Stimulated activated CD8-positive, alpha-beta memory T cell treated with anti-CD3 and anti-CD28 coated beads, Interleukin-15, amount 100 ng/mL, for 4 hours (primary cell): ENCODE measurements at regions not wholly inside any gene's neighbourhood (a gene's known extent, or its start where the extent isn't known, plus 50 kb on each side); places are given as distances from the start of the nearest gene placed in this dataset.

Experiments
- DNase-seq, 2 donors: peaks; one replicate each; pipeline ENCODE4 v3.0.0-alpha.2; 2020; ENCODE audit warnings: low read depth in 2 of 2

DNA sequence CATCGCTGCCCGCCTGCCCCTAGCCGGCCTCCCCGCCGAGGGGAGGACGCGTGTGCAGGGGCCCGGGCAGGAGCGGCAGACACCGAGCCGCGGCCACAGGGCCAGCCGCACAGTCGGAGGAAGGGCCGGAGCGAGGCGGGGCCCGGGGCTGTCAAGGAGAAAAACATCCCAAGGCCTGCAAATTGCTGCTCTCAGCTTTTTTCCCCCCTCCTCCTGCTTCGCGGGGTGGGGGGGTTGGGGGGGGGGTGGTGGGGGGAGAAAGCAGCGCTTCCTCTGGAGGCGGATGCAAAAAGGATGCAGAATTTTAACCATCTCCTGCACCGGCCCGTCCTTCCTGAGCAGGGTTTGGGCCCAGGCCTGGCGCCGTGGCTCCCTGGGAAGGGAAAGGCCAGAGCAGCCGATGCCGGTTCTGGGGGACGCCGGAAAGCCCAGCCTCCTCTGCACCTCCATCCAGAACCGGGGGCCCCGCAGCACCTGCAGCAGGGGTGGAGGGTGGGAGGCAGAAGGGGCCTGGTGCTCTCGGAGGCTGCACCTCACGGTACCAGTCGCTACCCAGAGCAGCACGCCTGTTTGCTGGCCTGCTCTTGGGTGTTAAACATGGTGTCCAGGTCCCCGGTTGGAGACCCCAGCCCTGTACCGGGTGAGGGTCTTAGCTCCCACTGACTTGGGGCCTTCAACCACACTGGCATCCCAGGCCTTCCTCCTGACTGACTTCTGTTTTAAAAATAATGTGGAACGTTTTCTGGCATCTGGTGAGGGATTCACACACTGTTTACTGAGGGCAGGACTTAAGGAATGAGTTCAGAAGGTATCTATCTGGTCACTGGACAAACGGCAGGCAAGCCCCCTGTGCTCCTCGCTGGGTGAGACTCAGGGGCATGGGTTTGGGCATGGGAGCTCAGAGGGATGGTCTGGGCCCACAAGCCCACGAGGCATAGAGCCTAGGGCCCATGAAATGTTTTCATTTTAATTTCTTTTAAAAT is 77.4 kb upstream of the WNT7B start:
- DNase-seq: no peak

- no peak for DNase-seq
Measured at GRCh38 chr22:46055181-46055875, 78.4 kb upstream of the WNT7B start.

DNA sequence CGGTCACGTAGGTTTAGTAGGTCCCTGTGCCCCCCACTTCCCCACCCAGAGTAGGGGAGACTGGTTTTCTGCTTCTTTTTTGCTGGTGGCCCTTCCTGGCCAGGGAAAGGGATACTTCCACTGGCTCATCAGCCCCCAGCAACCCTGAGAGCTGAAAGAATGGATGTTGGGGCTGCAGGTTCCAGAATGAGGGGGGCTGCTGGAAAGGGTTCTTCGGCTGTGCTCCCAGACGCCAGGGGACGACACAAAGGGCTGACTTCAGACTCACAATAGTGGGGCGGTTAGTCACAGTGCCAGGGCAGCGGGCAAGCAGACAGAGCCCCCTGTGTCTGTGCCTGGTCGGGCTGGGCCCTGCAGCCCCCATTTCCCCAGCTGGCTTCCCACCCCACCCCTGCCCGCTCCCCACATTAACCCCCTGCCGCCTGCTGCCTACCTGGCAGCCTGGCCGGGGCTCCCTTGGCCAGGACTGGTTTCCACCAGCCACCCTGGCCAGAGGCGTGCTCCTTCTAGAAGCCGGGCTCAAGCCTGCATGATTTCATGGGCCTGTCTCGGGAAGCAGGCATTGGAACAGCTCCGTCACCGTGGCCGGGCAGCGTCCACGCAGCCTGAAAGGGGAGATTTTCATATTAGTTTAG is 79.1 kb upstream of the WNT7B start:
- no peak for DNase-seq

DNA sequence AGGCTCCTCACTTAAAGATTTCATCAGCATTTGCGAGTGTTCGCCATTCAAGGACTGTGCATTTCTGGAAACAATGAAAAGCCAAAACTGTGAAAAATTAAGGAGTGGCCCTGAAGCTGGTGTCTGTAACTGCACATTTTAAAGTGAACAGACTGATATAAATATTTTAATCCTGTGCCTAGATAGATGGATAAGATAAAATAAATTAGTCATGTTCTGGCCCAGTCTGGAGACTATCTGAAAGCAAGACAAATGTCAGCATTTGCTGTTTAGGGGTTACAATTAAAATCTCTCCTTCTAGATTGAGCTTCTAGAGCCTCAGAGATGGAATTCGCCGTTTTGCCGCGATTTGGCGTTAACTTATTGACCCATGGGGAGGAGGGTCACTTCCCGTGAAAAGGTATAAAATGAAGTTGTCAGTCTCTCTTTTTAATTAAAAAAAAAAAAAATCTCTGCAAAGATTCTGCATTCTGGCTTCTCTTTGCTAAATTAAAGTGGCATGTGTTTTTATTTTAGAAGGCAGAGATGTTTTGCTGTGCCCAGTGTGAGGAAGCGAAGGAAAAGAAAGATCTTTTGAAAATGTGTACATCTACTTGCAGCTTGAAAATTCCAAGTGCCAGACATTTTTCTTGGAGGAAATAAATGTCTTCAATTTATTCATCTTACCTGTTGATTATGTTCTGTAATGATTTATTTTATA is 79.7 kb upstream of the WNT7B start:
- no peak for DNase-seq

GRCh38 chr22:46057246-46058090 is 80.5 kb upstream of the WNT7B start:
- DNase-seq: no peak

GRCh38 chr22:46058091-46058420 is 81.1 kb upstream of the WNT7B start:
- DNase-seq: no peak

- DNase-seq: no peak
Measured at GRCh38 chr22:46058591-46059519, 81.9 kb upstream of the WNT7B start.

GRCh38 chr22:46060292-46061123 is 83.5 kb upstream of the WNT7B start:
- no peak for DNase-seq

DNA sequence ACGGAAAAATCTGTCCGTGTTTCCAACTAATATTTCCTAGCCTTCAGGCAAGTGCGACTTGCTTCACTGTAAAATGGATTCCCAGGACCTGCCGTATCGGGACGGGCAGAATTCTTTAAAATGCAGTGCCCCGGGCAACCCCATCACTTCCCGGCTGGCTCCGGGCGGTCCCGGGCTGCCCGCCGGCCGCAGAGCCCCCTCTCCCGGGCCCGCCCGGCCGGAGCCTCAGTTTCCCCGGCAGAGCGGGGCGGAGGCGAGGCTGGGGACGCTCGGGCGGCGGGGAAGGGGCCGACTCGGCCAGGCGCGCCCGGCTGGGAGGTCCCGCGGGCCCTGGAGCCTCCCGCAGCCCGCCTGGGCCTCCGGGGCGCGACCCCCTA is 84.2 kb upstream of the WNT7B start:
- no peak for DNase-seq

- no peak for DNase-seq
Measured at GRCh38 chr22:46061501-46062231, 84.7 kb upstream of the WNT7B start.

- DNase-seq: no peak
Measured at GRCh38 chr22:46062232-46062615, 85.3 kb upstream of the WNT7B start.

DNA sequence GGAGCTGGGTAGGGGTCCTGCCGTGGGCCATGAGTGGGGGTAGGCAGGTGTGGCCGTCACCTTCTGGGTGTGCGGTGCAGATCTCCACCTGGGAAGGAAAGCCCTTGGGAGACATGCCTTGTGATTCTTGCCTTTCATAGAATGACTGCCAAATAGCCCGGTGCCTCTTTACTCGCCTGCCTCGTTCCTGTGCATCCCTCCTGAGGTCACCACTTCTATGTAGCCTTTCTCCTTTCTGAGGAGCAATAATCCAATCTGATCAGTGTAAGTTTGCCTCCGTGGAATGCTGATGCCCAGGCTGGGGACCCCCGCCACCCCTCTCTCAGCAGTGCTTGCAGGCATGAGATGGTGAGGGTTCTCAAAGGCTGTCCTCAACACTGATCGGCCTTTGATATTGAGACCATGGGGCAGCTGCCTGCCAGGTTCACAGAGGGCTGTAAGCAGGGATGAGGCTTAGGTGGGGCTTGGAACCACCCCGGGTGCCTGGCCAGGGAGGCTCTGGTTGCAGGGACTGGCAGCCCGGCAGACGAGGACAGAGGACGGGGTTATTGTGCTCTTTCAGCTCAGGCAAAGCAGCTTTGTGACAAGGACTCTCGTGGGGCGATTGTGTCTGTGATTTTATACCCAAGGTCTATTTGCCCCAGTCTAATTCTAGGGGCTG is 86.1 kb upstream of the WNT7B start:
- DNase-seq: no peak

- no peak for DNase-seq
Measured at GRCh38 chr22:46063846-46064227, 86.5 kb upstream of the PPARA start.

DNA sequence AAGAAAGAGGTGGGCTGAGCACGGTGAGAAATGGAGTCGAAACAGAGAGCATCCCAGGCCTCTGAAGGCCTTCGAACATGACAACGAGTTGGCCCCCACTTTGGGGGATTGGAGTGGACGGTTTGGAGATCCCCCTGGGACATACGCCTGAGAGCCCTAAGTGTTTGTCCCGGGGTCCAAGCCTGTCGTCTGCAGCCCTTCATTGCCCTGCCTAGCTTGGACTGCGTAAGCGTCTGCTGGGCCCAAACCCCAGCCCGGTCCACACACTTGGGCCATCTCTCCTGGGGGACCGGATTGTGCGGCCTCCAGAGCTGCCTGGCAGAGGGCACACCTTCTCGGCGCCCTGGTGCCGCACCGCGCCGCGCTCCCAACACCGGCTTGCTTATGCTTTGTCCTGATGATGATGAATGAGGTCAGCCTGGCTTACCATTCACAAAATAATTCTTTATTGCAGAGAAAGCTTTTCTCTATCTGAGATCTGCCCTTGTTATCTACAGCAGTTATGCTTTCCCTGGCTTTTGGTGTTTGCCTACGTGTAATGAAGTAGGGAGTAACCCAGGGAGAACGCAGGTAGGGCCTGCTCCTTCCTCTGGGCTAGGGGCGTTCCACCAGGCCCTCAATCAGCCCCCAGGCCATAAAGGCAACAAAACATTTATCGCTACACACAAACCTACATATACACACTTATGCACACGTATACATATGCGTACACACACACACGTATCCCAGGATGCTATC is 85.9 kb upstream of the PPARA start:
- DNase-seq: no peak

DNA sequence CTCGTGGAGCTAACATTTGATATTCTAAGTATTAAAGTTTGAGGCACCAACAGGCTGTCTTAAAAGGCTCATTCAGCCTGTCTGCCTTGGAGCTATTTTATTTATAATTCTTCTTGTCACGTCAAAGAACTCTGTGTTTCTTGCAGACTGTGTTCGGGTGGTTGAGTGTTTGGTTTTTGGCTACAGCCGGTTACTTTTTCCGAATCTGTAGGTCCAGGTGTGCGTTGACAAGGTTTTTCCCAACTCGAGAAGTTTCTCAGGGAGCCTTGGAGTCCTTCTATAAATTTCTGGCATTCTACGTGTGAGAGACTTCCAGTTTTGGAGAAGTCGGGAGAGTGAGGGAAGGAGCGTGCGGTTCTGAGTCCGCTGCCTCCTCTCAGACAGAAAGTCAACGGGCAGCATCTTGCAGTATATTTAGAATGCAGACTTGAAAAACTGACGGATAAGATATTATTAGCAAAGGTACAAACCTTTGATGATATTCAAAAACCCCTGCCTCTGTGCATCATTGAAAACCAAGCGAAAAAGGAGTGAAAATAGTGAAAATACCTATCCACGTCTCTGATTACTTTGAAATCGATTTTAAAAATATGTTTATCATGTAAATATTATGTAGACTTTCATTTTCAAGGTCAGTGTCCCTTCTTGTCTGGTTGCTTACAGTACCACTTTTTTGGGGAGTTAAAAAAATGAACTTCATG is 85.2 kb upstream of the PPARA start:
- DNase-seq: no peak

- DNase-seq: no peak
Measured at GRCh38 chr22:46065691-46066454, 84.5 kb upstream of the PPARA start.
